Astrocyte (in vitro differentiated cells and primary cell): ENCODE measurements at regions not wholly inside any gene's neighbourhood (a gene's known extent, or its start where the extent isn't known, plus 50 kb on each side); places are given as distances from the start of the nearest gene placed in this dataset.

Experiments
- CTCF ChIP-seq: IDR thresholded peaks from 2 replicates; pipeline ENCODE4 v1.5.1; 2011; ENCODE audit warnings: low read depth, mild to moderate bottlenecking, inconsistent platforms, low read length, moderate library complexity; ENCODE audit not compliant: insufficient read depth
- EZH2 ChIP-seq: IDR thresholded peaks from 2 replicates; pipeline ENCODE4 v1.6.1; 2012; ENCODE audit warnings: mild to moderate bottlenecking, low read length, inconsistent platforms; ENCODE audit not compliant: insufficient read depth

GRCh38 chr20:59473742-59474141, 130.6 kb upstream of the PHACTR3 start:
- no peak for TF ChIP-seq CTCF
- TF ChIP-seq EZH2: no peak
